HG03108 (cell line): ENCODE measurements at regions not wholly inside any gene's neighbourhood (a gene's known extent, or its start where the extent isn't known, plus 50 kb on each side); places are given as distances from the start of the nearest gene placed in this dataset.

Experiments
- ATAC-seq: cut with Tn5 transposase; IDR thresholded peaks from one replicate; pipeline ENCODE4 v1.9.1; 2021; ENCODE audit warnings: moderate library complexity; ENCODE audit not compliant: unreplicated experiment

DNA sequence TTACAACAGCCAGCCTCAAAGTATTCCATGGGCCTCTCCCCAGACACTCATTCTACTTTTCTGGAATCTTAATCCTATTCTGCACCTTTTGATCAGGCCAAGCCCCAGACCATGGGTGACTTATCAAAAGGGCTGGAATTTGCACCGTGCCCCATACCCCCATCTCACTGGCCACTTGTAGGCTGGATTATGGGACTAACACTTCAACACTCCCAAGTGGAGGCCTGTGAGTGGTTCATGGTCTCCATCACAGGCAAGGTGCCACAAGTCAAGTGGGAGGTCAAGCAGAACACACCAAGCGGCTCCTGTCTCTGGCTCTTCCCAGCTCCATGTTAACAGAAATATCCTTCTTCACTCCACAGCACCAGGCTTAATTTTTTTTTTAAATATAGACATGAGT is 212.3 kb upstream of the HEY2 start:
- no peak for ATAC-seq

DNA sequence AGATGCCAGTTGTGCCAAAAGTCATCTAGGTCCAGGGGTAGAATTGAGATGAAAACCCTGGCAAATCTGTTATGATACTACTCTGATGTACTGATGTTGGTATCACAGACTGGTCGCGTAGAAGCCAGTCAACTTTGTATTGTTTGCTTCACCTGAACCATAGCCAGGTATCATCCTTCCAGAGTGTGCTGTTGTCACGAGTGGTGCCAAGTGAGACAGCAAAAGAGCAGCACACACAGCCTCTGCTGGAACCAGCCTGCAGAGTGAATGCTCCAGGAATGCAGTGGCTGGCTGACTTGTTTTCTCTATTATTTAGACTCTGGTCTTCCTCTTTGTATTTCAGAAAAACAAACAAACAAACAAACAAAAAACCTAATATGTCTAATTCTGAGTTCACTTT is 209.5 kb upstream of the HEY2 start:
- no peak for ATAC-seq

GRCh38 chr6:125544819-125545218 is 204.6 kb upstream of the HEY2 start:
- no peak for ATAC-seq

DNA sequence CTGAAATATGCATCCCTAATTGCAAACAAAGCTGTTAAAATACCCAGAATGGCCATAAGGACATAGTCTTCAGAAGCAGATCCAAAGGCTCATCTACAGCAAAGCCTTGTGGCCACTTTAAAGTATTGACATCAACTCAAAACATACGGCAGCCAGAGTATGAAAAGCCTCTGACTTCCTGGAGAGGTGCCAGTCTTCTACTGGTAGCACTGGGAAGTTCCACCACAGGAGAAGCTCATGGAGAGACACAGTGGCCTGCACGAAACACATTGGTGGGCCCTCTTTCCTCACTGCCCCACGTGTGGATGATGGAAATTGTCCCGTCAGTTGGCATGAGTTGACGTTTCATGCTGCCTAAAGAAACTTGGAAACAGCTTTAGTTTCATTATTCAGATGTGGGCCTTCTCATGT is 202.6 kb upstream of the HEY2 start:
- no peak for ATAC-seq

DNA sequence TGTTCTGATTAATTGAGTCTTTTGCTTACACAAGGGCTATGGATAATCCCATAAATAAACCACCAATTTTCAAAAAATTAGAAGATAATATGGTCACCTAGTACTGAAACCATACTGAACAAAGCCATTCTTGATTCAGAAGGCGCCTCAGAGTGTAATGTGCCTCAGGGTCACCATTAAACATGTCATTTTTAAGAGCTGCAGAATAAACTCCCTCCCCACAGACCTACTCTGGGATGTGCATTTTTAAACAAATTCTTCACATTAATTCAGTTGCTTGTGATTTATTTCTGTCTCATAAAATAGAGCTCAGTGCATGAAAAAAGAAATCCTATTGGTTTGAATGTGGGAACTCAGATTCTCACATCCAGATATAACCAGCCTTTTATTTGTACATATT is 202.1 kb upstream of the HEY2 start:
- no peak for ATAC-seq

DNA sequence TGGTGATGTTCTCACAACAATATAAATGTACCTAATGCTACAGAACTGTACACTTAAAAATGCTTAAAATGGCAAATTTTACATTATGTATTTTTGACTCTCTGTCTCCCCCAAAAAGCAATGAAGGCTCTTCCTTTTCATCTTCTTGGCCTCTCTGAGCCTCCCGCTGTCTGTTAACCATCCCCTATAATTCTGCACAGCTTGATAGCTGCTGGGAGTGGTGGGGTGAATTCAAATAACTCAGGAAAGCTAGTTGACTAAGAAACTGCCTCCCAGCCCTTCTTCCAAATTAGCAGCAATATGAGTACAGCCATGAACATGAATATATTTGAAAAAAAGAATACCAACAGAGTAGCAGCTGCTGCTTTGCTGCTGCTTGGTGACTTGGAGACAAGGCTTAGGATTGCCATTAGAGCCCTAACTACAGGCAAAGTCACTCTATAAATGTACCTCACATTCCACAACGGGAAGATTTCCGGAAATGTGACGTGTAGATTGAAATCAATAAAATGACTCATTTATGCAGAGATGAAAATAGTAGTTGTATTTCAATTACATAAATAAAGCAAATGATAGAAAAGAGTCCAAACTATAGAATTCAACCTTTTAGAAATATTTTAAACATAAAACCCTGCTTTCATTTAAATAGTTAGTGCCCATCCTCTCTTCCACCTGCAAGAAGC is 200.1 kb upstream of the HEY2 start:
- no peak for ATAC-seq

DNA sequence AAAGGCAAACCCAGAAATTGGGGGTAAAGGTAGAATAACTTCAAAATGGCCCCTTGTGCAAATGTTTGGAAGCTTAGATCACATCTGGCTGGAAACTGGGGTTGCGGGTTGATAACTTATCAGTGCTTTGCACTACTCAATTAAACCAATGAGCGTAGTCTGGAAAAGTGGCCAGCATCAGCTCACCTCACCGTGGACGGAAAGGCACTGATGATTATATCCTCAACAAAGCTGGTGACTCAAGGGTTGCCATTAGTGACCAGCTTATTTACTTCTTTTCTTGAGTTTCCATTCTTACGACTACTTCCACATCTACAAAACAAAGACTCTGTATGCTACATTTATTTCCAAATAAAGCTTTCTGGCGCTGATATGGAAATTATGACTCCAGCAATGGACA is 198.5 kb upstream of the HEY2 start:
- ATAC-seq, result no peak

DNA sequence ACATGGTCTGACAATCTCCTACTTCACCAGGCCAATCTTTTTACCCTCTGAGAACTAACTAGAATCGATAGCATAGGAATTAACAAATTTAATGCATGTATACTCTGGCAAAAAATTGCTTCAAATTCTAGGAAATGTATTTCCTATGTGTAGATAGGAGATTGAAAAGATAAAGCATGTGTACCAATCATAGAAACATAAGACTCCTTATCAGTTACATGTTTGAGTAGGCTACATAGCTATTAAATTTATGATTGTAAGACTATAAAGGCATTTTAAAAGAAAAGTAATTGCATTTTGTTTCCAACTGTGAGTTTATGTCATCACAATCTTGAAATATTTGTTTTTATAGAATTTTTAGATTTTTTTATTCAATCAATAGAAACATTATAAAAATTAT is 196.6 kb upstream of the HEY2 start:
- ATAC-seq, result no peak

- no peak for ATAC-seq
These were observed 195.0 kb upstream of the HEY2 start for GRCh38 chr6:125554456-125554855.

DNA sequence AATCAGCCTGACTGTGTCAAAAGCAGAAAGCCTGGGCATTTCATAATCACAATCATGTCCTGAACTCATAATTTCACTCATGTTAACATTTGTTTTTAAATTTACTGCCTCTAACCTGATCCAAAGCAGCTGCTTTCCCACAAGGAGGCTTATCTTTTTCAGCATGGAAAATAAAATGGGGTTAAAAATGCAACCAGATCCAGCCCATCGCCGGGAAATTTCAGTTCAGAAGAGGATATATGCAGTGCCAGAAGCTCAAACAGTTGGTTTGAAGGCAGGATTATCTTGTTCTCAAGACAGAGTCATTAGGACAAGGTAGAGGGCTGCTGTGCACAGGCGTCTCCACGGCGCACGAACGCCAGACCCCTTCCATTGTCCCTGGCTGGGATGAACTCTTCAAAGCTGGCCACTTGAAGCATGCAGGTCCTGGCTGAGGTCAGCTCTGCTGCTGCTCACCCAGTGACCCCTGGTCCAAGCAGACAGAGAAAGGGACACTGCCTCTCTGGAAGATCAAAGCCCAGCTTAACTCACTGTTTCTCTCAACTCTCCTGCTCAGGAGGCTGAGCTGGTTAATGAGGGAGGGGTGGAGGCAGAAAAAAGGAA is 191.1 kb upstream of the HEY2 start:
- no peak for ATAC-seq

- ATAC-seq, result no peak
These were observed 190.5 kb upstream of the HEY2 start for GRCh38 chr6:125558907-125559306.

DNA sequence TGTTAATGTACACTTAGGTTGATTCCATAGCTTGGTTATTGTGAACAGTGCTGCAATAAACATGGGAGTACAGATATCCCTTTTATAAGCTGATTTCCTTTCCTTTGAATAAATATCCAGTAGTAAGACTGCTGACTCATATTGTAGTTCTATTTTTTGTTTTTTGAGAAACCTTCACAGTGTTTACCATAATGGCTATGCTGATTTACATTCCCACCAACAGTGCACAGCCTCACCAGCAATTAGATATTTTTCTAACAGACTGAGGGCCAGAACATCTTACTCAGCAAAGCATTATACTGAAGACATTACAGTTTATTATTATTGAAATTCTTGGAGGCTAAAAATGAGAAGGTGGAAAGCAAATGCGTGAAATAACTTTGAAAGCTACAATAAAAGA is 187.3 kb upstream of the HEY2 start:
- ATAC-seq, result no peak

GRCh38 chr6:125564941-125565340 is 184.5 kb upstream of the HEY2 start:
- no peak for ATAC-seq

- ATAC-seq, result no peak
These were observed 182.0 kb upstream of the HEY2 start for GRCh38 chr6:125567407-125567806.

- no peak for ATAC-seq
These were observed 180.8 kb upstream of the HEY2 start for GRCh38 chr6:125568609-125569008.

DNA sequence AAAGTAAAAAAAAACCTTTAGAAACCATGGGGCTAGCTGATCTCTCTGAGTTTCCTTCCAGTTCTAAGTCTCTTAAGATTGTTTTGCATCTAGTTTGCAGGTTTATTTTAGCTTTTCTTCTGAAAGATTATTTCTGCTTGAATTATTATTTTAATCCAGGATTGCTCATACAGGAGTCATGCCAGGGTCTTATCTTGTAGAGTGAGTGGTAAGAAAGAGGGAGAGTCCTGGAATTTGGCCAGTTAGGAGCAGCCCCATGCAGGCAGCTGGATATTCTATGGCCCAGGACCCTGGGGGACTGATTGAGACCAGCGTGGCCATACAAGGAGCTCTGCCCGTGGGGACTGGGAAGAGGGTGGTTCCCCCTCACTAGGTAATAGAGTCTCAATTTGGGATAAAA is 178.9 kb upstream of the HEY2 start:
- no peak for ATAC-seq

DNA sequence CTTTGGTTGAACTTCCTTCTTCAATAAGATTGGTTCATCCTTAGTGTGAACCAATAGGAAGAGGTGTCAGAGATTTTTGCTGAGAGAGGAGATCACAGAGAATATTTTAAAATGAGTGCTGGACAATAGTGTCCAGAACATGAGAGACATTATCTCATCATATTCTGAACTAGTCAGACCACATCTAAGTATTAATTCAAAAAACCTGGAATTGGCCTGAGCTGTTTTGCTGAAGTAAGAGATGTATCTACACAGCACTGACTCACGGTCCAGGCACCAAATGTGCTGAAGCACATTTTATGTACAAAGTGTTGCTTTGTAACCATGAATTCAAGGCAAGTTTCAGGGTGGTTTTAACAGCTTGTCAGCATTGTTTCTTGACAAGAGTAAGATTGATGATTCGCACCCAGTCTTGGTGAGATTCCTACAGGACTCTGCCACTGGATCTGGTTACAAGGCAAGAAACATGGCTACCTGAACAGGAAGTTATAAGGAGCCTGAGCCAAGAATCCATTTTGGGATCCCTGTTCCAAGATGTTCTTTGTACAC is 178.2 kb upstream of the HEY2 start:
- no peak for ATAC-seq

DNA sequence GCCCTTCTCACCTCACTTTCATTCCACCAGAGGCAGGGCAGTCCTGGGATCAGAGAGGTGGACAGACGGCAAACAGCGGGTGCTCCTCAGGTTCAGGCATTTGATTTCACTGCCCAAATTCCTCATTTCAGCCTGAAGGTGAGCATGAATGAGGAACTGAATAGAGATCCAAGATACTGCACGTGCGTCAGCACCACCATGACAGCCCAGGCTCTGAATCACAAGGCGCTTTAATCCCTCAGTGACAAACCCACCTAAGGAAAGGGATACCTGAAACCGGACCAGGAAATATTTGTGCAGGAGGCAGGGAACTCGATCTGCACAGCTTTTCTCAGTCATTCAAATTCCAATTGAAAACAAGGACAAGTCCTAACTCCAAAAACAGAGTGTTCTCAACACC is 174.8 kb upstream of the HEY2 start:
- no peak for ATAC-seq

- ATAC-seq, result no peak
These were observed 172.2 kb upstream of the HEY2 start for GRCh38 chr6:125577124-125577662.

DNA sequence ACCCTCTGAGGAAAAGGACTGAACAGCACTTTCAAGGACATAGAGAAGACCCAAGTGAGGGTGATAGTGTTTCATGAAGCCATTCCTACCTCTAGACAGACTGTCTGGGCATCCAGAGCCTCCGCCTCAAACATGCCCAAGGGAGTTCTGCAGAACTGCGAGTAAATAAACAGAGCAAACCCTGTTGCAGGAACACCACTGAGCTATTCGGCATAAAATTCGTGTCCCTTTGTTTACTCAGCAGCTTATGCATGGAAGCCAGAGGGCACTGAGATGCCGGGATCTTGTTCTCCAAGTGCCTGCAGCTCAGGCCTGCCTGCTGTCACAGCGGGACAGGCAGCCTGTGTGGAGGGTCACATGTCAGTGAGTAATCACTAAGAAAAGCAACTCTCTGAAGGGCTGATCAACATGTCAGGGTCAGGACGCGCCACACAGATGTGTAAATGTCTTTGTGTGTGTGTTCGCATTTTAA is 164.9 kb upstream of the HEY2 start:
- no peak for ATAC-seq

GRCh38 chr6:125585470-125585869 is 164.0 kb upstream of the HEY2 start:
- no peak for ATAC-seq

GRCh38 chr6:125586074-125586473 is 163.4 kb upstream of the HEY2 start:
- no peak for ATAC-seq
